Neutrophil (primary cell): ENCODE measurements at regions not wholly inside any gene's neighbourhood (a gene's known extent, or its start where the extent isn't known, plus 50 kb on each side); places are given as distances from the start of the nearest gene placed in this dataset.

Experiments used
- H3K27ac ChIP-seq: fragments of 200-600 bp; sonication (generic); 2 replicates; pipeline ENCODE4 v1.5.1; 2016; ENCODE audit warnings: mild to moderate bottlenecking, moderate library complexity
- H3K27me3 ChIP-seq: fragments of 200-600 bp; sonication (generic); 2 replicates; pipeline ENCODE4 v1.6.0; 2016; ENCODE audit warnings: mild to moderate bottlenecking
- H3K36me3 ChIP-seq: fragments of 200-600 bp; sonication (generic); 2 replicates; pipeline ENCODE4 v1.5.1; 2017
- H3K4me1 ChIP-seq, 2 experiments: fragments of 200-600 bp in 1 of 2; sonication (generic) in 1 of 2; 1 replicate in 1 of 2; 2 replicates in 1 of 2; pipeline versions ENCODE4 v1.5.1 to v1.6.1; 2013 to 2016; ENCODE audit warnings: low read depth in 1 of 2, low read length in 1 of 2, mild to moderate bottlenecking in 1 of 2, moderate library complexity in 1 of 2; ENCODE audit not compliant: control insufficient read depth in 1 of 2, insufficient read depth in 1 of 2
- H3K4me3 ChIP-seq, 2 experiments: fragments of 200-600 bp in 1 of 2; sonication (generic) in 1 of 2; 1 replicate in 1 of 2; 2 replicates in 1 of 2; pipeline ENCODE4 v1.5.1; 2013 to 2016; ENCODE audit warnings: low read depth in 1 of 2, low read length in 1 of 2, mild to moderate bottlenecking in 1 of 2, moderate library complexity in 1 of 2
- H3K9me3 ChIP-seq: fragments of 200-600 bp; sonication (generic); 2 replicates; pipeline ENCODE4 v1.5.1; 2016
- CTCF ChIP-seq: fragments of 200-600 bp; sonication (generic); IDR thresholded peaks from 2 replicates; pipeline ENCODE4 v1.5.1; 2016; ENCODE audit warnings: antibody characterized with exemption

- Histone ChIP-seq H3K4me3 (no peak overlapping the region), H3K36me3 (no peaks in the 10 kb centered on the region), H3K27ac (no peak overlapping the region), H3K4me1 (no peaks in the 10 kb centered on the region), H3K9me3 (no peaks in the 10 kb centered on the region), H3K27me3 (no peaks in the 10 kb centered on the region)
- no peak for TF ChIP-seq CTCF
Measured at GRCh38 chr11:105489446-105489845, 120.4 kb upstream of the GRIA4 start.

- H3K9me3 ChIP-seq: no peaks in the 10 kb centered on the region
- H3K27ac ChIP-seq: no peak overlapping the region
- no peak overlapping the region for H3K4me3 ChIP-seq
- no peaks in the 10 kb centered on the region for H3K4me1 ChIP-seq
- no peaks in the 10 kb centered on the region for H3K27me3 ChIP-seq
- H3K36me3 ChIP-seq: no peaks in the 10 kb centered on the region
- TF ChIP-seq CTCF: no peak
Measured at GRCh38 chr11:105486929-105487328, 122.9 kb upstream of the GRIA4 start.

- Histone ChIP-seq H3K4me1 (no peaks in the 10 kb centered on the region), H3K27ac (no peak overlapping the region), H3K9me3 (no peaks in the 10 kb centered on the region), H3K4me3 (no peak overlapping the region), H3K36me3 (no peaks in the 10 kb centered on the region), H3K27me3 (no peaks in the 10 kb centered on the region)
- TF ChIP-seq CTCF: no peak
Measured at GRCh38 chr11:105469931-105470330, 139.9 kb upstream of the GRIA4 start.

GRCh38 chr11:105468154-105468553, 141.7 kb upstream of the GRIA4 start:
- no peak for TF ChIP-seq CTCF
- Histone ChIP-seq H3K36me3 (no peaks in the 10 kb centered on the region), H3K9me3 (no peaks in the 10 kb centered on the region), H3K4me3 (no peak overlapping the region), H3K27me3 (no peaks in the 10 kb centered on the region), H3K4me1 (no peaks in the 10 kb centered on the region), H3K27ac (no peak overlapping the region)

- no peak for TF ChIP-seq CTCF
- no peaks in the 10 kb centered on the region for H3K36me3 ChIP-seq
Measured at GRCh38 chr11:105466582-105467228, 143.2 kb upstream of the GRIA4 start.

GRCh38 chr11:105458071-105458470, 151.8 kb upstream of the GRIA4 start:
- Histone ChIP-seq H3K27me3 (no peaks in the 10 kb centered on the region), H3K4me3 (no peak overlapping the region), H3K27ac (no peak overlapping the region), H3K9me3 (no peaks in the 10 kb centered on the region), H3K36me3 (no peaks in the 10 kb centered on the region), H3K4me1 (no peaks in the 10 kb centered on the region)
- no peak for TF ChIP-seq CTCF

More at GRCh38 chr11:105466582-105467228, 143.2 kb upstream of the GRIA4 start:
- Histone ChIP-seq H3K27ac (no peak overlapping the region), H3K27me3 (no peaks in the 10 kb centered on the region), H3K4me3 (no peak overlapping the region), H3K4me1 (no peaks in the 10 kb centered on the region), H3K9me3 (no peaks in the 10 kb centered on the region)
